ENCODE measurements at regions not wholly inside any gene's neighbourhood (a gene's known extent, or its start where the extent isn't known, plus 50 kb on each side); places are given as distances from the start of the nearest gene placed in this dataset.

- no peak for TF ChIP-seq CTCF (IDR thresholded peaks at IDR 0.05)
- WGBS, 2 donors: 72 to 79% methylated on average over 3 of the region's 3 CpGs
- Histone ChIP-seq H3K27me3 (no peaks in the 10 kb centered on the region), H3K9me3 (peaks cover 0 to 5% (median 0%) of the 10 kb centered on the region in 11 donors), H3K4me1 (no peaks in the 10 kb centered on the region), H3K27ac (no peak overlapping the region), H3K4me3 (no peak overlapping the region), H3K36me3 (no peaks in the 10 kb centered on the region)
- ATAC-seq (no peak), DNase-seq (no peak)
- intact Hi-C loops (cut with DNase I): no loop called here
These were observed 453.2 kb upstream of the DEPDC1 start for GRCh38 chr1:68950036-68950435.

DNA sequence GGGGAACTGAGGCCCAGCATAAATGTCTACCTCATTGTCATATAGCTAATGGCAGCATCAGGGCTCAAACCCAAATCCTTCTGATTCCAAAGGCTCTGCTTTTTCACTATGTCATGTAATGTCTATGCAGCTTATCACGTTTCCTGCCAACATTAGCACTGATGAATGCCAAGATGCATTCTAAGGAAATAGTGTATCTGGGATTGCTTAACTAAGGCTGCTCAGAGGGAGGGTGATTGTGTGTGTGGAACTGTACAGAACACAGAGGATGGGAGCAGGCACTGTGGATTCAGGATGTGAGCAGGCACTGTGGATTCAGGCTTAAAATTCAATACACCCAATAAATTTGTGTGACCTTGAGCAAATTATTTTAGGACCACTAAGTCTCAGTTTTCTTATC lies 456.4 kb upstream of the DEPDC1 start:
- Histone ChIP-seq H3K36me3 (no peaks in the 10 kb centered on the region), H3K27ac (no peak overlapping the region), H3K4me1 (no peaks in the 10 kb centered on the region), H3K27me3 (no peaks in the 10 kb centered on the region), H3K4me3 (no peak overlapping the region), H3K9me3 (peaks cover 0 to 5% (median 0%) of the 10 kb centered on the region in 11 donors)
- intact Hi-C loops (cut with DNase I): no loop called here
- no peak for TF ChIP-seq CTCF (IDR thresholded peaks at IDR 0.05)
- DNase-seq (no peak), ATAC-seq (no peak)
- 31 to 35% methylated on average over 1 of the region's 1 CpG for WGBS, 2 donors

DNA sequence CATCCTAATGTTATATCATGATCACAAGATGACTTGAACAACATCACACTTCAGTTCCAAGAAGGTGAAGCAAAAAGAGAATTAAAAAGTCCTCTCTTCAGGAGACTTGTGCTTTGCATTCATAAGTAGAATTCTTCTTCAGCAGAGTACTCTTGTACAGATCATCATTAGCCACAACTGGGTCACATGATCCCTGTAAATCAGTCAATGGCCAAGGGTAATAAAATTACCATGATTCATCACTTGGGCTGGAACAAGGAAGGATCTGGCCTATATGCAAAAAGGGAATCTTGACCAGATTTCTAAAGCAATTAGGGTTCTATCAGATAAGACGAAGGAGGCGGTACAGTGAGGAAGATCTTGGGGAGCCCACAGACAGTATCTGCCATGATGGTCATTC lies 458.0 kb upstream of the DEPDC1 start:
- Histone ChIP-seq H3K4me3 (no peak overlapping the region), H3K4me1 (no peaks in the 10 kb centered on the region), H3K27me3 (no peaks in the 10 kb centered on the region), H3K27ac (no peak overlapping the region), H3K9me3 (peaks cover 0 to 5% (median 0%) of the 10 kb centered on the region in 11 donors), H3K36me3 (no peaks in the 10 kb centered on the region)
- TF ChIP-seq CTCF (IDR thresholded peaks at IDR 0.05): no peak
- intact Hi-C loops (cut with DNase I): no loop called here
- no peak for DNase-seq
- no peak for ATAC-seq
- WGBS, 2 donors: 96 to 98% methylated on average over 2 of the region's 2 CpGs

DNA sequence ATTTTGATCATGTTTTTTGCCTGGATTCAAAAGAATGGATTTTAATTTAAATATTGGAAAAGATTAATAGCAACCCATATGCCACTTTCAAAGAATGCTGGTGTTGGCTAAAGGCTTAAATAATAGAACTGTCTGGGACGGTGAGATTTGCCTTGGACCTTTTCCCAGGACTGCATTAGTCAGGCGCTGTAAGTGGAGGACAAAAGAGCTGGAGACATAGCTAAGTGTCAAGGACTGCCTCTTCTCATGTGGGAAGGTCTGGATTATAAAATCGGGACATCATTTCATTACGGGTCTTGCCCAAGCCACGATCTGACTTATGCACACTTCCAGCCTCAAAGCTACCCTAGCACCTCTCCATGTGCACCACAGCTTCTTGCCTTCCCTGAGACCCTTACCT lies 458.5 kb upstream of the DEPDC1 start:
- peak in 2 of 8 donors; percentile 56 to 83 for ATAC-seq
- 41 to 42% methylated on average over 5 of the region's 5 CpGs for WGBS, 2 donors

More for the DNA sequence above, 458.5 kb upstream of the DEPDC1 start:
- TF ChIP-seq CTCF (IDR thresholded peaks at IDR 0.05): no peak
- H3K4me3 ChIP-seq: no peak overlapping the region
- H3K9me3 ChIP-seq: peaks cover 0 to 5% (median 0%) of the 10 kb centered on the region in 11 donors
- DNase-seq: peak in 1 of 2 donors; percentile 5
- no peaks in the 10 kb centered on the region for H3K27me3 ChIP-seq
- no peaks in the 10 kb centered on the region for H3K36me3 ChIP-seq
- H3K4me1 ChIP-seq: no peaks in the 10 kb centered on the region
- intact Hi-C loops (cut with DNase I): no loop called here
- H3K27ac ChIP-seq: no peak overlapping the region

All from heart right ventricle (tissue), 16 donors.